ENCODE measurements at regions not wholly inside any gene's neighbourhood (a gene's known extent, or its start where the extent isn't known, plus 50 kb on each side); places are given as distances from the start of the nearest gene placed in this dataset.
A peak's percentile ranks its signal among the peaks of the same experiment; 100 is the strongest.

GRCh38 chr5:81901586-81901985 lies 70.2 kb upstream of the ATG10 start:
- Histone ChIP-seq H4K20me1 (no peaks in the 10 kb centered on the region), H3K27me3 (no peaks in the 10 kb centered on the region), H3K4me1 (peaks cover 0 to 26% (median 5%) of the 10 kb centered on the region in 10 experiments; a peak in 10 of 20 replicates), H3K27ac (no peak overlapping the region), H3K9me3 (replicated peaks in 1 of 11) (peaks cover 10 to 38% (median 20%) of the 10 kb centered on the region in 11 experiments; a peak in 21 of 22 replicates), H3K4me3 (no peak overlapping the region), H3K4me2 (no peak overlapping the region), H3K9ac (no peak overlapping the region), H3K36me3 (peaks cover 0 to 6% (median 0%) of the 10 kb centered on the region in 11 experiments; a peak in 3 of 22 replicates)
- no peak for TF ChIP-seq Cebpa-rat (IDR thresholded peaks at IDR 0.05)

GRCh38 chr5:81899123-81899522 lies 72.7 kb upstream of the ATG10 start:
- TF ChIP-seq Cebpa-rat (IDR thresholded peaks at IDR 0.05), result no peak

GRCh38 chr5:81898403-81898802 lies 73.4 kb upstream of the ATG10 start:
- H3K27me3 ChIP-seq, result no peaks in the 10 kb centered on the region
- no peak overlapping the region for H3K9ac ChIP-seq
- peaks cover 0 to 6% (median 0%) of the 10 kb centered on the region in 11 experiments; a peak in 3 of 22 replicates for H3K36me3 ChIP-seq
- peak overlapping the region in 9 of 11 experiments; percentile 45 to 79 (median 61); a peak in 16 of 22 replicates for H3K27ac ChIP-seq
- H4K20me1 ChIP-seq, result no peaks in the 10 kb centered on the region
- peaks cover 10 to 38% (median 20%) of the 10 kb centered on the region in 11 experiments; a peak in 21 of 22 replicates for H3K9me3 ChIP-seq (replicated peaks in 1 of 11)
- H3K4me3 ChIP-seq, result no peak overlapping the region
- peak in 2 of 11 experiments; percentile 56 to 61; a peak in 2 of 22 replicates for TF ChIP-seq Cebpa-rat (IDR thresholded peaks at IDR 0.05)
- peak overlapping the region in 7 of 11 experiments; percentile 11 to 61 (median 27); a peak in 11 of 22 replicates for H3K4me2 ChIP-seq
- H3K4me1 ChIP-seq, result peaks cover 0 to 55% (median 5%) of the 10 kb centered on the region in 10 experiments; a peak in 11 of 20 replicates

More at GRCh38 chr5:81899123-81899522, 72.7 kb upstream of the ATG10 start:
- peaks cover 0 to 49% (median 5%) of the 10 kb centered on the region in 10 experiments; a peak in 11 of 20 replicates for H3K4me1 ChIP-seq
- peaks cover 10 to 38% (median 20%) of the 10 kb centered on the region in 11 experiments; a peak in 21 of 22 replicates for H3K9me3 ChIP-seq (replicated peaks in 1 of 11)
- peak overlapping the region in 9 of 11 experiments; percentile 45 to 79 (median 61); a peak in 17 of 22 replicates for H3K27ac ChIP-seq
- no peaks in the 10 kb centered on the region for H4K20me1 ChIP-seq
- H3K9ac ChIP-seq, result no peak overlapping the region
- H3K27me3 ChIP-seq, result no peaks in the 10 kb centered on the region
- peaks cover 0 to 6% (median 0%) of the 10 kb centered on the region in 11 experiments; a peak in 3 of 22 replicates for H3K36me3 ChIP-seq
- H3K4me3 ChIP-seq, result no peak overlapping the region
- peak overlapping the region in 3 of 11 experiments; percentile 16 to 61 (median 58); a peak in 6 of 22 replicates for H3K4me2 ChIP-seq

GRCh38 chr5:81896764-81897163 lies 75.1 kb upstream of the ATG10 start:
- Histone ChIP-seq H3K27me3 (no peaks in the 10 kb centered on the region), H3K27ac (peak overlapping the region in 2 of 11 experiments; percentile 61 to 72; a peak in 3 of 22 replicates), H4K20me1 (no peaks in the 10 kb centered on the region), H3K4me3 (no peak overlapping the region), H3K9me3 (replicated peaks in 1 of 11) (peaks cover 16 to 46% (median 21%) of the 10 kb centered on the region in 11 experiments), H3K36me3 (peaks cover 0 to 4% (median 0%) of the 10 kb centered on the region in 11 experiments; a peak in 3 of 22 replicates), H3K4me2 (no peak overlapping the region), H3K4me1 (peaks cover 0 to 55% (median 5%) of the 10 kb centered on the region in 10 experiments; a peak in 11 of 20 replicates), H3K9ac (no peak overlapping the region)
- no peak for TF ChIP-seq Cebpa-rat (IDR thresholded peaks at IDR 0.05)

- H4K20me1 ChIP-seq, result no peaks in the 10 kb centered on the region
- H3K9me3 ChIP-seq (replicated peaks in 1 of 11), result peaks cover 21 to 47% (median 26%) of the 10 kb centered on the region in 11 experiments
- H3K9ac ChIP-seq, result no peak overlapping the region
- no peaks in the 10 kb centered on the region for H3K27me3 ChIP-seq
- H3K4me1 ChIP-seq, result peaks cover 0 to 55% (median 5%) of the 10 kb centered on the region in 10 experiments; a peak in 11 of 20 replicates
- no peak for TF ChIP-seq Cebpa-rat (IDR thresholded peaks at IDR 0.05)
- no peak overlapping the region for H3K4me3 ChIP-seq
- peak overlapping the region in 6 of 11 experiments; percentile 6 to 72 (median 66); a peak in 10 of 22 replicates for H3K27ac ChIP-seq
- H3K36me3 ChIP-seq, result 0 out of 22 replicates have a peak, but pooled peaks cover 0 to 3% (median 0%) of the 10 kb centered on the region in 11 experiments
- peak overlapping the region in 4 of 11 experiments; percentile 18 to 61 (median 50); a peak in 7 of 22 replicates for H3K4me2 ChIP-seq
These were observed 76.5 kb upstream of the ATG10 start for GRCh38 chr5:81895307-81895706.

GRCh38 chr5:81893961-81894360 lies 77.9 kb upstream of the ATG10 start:
- H3K9ac ChIP-seq, result no peak overlapping the region
- TF ChIP-seq Cebpa-rat (IDR thresholded peaks at IDR 0.05), result no peak
- H3K27me3 ChIP-seq, result no peaks in the 10 kb centered on the region
- no peaks in the 10 kb centered on the region for H4K20me1 ChIP-seq
- H3K36me3 ChIP-seq, result 0 out of 22 replicates have a peak, but pooled peaks cover 0 to 3% (median 0%) of the 10 kb centered on the region in 11 experiments
- H3K27ac ChIP-seq, result no peak overlapping the region; a peak in 1 of 22 replicates
- H3K4me3 ChIP-seq, result no peak overlapping the region
- H3K9me3 ChIP-seq (replicated peaks in 1 of 11), result peaks cover 28 to 47% (median 38%) of the 10 kb centered on the region in 11 experiments
- H3K4me2 ChIP-seq, result peak overlapping the region in 2 of 11 experiments; percentile 33 to 41; a peak in 2 of 22 replicates
- peaks cover 0 to 52% (median 5%) of the 10 kb centered on the region in 10 experiments; a peak in 11 of 20 replicates for H3K4me1 ChIP-seq

GRCh38 chr5:81884871-81885270 lies 87.0 kb upstream of the ATG10 start:
- no peaks in the 10 kb centered on the region for H3K36me3 ChIP-seq
- H3K27ac ChIP-seq, result no peak overlapping the region
- no peak overlapping the region for H3K4me2 ChIP-seq
- H3K9ac ChIP-seq, result no peak overlapping the region
- TF ChIP-seq Cebpa-rat (IDR thresholded peaks at IDR 0.05), result no peak
- H3K4me1 ChIP-seq, result no peaks in the 10 kb centered on the region
- H3K9me3 ChIP-seq (replicated peaks in 1 of 11), result peaks cover 6 to 11% (median 9%) of the 10 kb centered on the region in 11 experiments; a peak in 21 of 22 replicates
- H3K27me3 ChIP-seq, result no peaks in the 10 kb centered on the region
- H3K4me3 ChIP-seq, result no peak overlapping the region
- H4K20me1 ChIP-seq, result no peaks in the 10 kb centered on the region

- Histone ChIP-seq H3K9me3 (replicated peaks in 1 of 11) (no peaks in the 10 kb centered on the region; a peak in 1 of 22 replicates), H4K20me1 (no peaks in the 10 kb centered on the region), H3K4me1 (no peaks in the 10 kb centered on the region), H3K27me3 (no peaks in the 10 kb centered on the region), H3K9ac (no peak overlapping the region), H3K36me3 (no peaks in the 10 kb centered on the region), H3K27ac (no peak overlapping the region), H3K4me3 (no peak overlapping the region), H3K4me2 (no peak overlapping the region)
- no peak for TF ChIP-seq Cebpa-rat (IDR thresholded peaks at IDR 0.05)
These were observed 88.5 kb upstream of the ATG10 start for GRCh38 chr5:81883371-81883770.

- H3K4me2 ChIP-seq, result no peak overlapping the region
- no peak for TF ChIP-seq Cebpa-rat (IDR thresholded peaks at IDR 0.05)
- H4K20me1 ChIP-seq, result no peaks in the 10 kb centered on the region
- H3K4me1 ChIP-seq, result no peaks in the 10 kb centered on the region
- no peak overlapping the region for H3K4me3 ChIP-seq
- H3K27me3 ChIP-seq, result no peaks in the 10 kb centered on the region
- H3K9ac ChIP-seq, result no peak overlapping the region
- no peaks in the 10 kb centered on the region for H3K36me3 ChIP-seq
- H3K27ac ChIP-seq, result no peak overlapping the region
- H3K9me3 ChIP-seq (replicated peaks in 1 of 11), result no peaks in the 10 kb centered on the region
These were observed 90.2 kb upstream of the ATG10 start for GRCh38 chr5:81881595-81881994.
